ENCODE measurements at regions not wholly inside any gene's neighbourhood (a gene's known extent, or its start where the extent isn't known, plus 50 kb on each side); places are given as distances from the start of the nearest gene placed in this dataset.

- DNase-seq (ENCODE audit: extremely low read depth in 1 of 11, low read depth in 9 of 11, low spot score in 4 of 11), result no peak
Measured at GRCh38 chr5:76030343-76030742, 52.8 kb upstream of the SV2C start.

- DNase-seq (ENCODE audit: extremely low read depth in 1 of 11, low read depth in 9 of 11, low spot score in 4 of 11), result no peak
Measured at GRCh38 chr5:76029739-76030138, 53.4 kb upstream of the SV2C start.

DNA sequence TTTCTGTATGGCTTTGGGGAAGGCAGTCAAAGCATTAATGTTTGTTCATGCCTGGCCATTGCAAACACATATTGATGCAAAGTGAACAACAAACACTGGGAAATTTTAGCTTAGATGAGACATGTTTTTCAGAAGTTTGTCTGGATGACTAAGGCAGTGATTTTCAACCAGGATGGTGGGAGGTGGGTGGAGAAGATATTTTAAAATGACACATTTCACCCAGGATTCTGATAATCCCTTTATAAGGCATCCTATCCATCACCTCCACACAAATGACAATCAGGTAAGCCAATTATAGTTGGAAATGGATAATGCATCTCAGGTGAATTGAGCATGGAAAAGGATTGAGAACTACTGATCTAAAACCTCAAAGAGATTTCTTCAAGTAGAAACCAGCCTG, 57.4 kb upstream of the SV2C start:
- DNase-seq (ENCODE audit: extremely low read depth in 1 of 11, low read depth in 9 of 11, low spot score in 4 of 11), result no peak

GRCh38 chr5:76025069-76025468, 58.1 kb upstream of the SV2C start:
- DNase-seq (ENCODE audit: extremely low read depth in 1 of 11, low read depth in 9 of 11, low spot score in 4 of 11), result no peak

GRCh38 chr5:76022611-76023010, 60.6 kb upstream of the SV2C start:
- DNase-seq (ENCODE audit: extremely low read depth in 1 of 11, low read depth in 9 of 11, low spot score in 4 of 11), result no peak

DNA sequence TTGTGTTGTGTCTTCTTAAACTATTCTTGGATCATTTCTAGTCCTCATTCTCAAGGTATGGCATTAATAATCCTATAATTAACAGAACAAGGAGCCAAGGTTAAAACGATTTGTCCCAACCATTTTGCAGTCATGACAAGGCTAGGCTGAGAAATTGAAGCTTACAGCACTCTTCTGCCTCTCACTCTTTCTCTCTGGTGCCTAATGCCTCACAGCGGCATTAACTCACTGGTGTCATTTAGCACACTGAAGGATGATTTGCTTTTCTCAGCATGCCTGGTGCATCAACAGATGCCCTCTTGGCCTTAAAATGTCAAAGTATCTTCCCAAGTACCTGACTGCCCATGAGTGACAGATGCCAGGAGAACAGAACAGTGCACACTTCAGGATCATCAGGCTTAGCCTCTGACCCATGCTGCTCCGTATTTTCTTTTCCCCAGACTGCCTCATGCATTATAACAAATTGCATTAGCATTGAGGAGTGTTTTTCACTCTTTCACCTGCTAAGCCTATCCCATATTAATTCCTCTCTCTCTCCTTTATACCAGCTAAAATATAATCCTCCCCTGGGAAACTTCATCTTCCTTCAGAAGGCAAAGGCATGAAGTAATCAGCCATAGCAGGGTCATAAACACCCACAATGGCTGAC, 61.1 kb upstream of the SV2C start:
- DNase-seq (ENCODE audit: extremely low read depth in 1 of 11, low read depth in 9 of 11, low spot score in 4 of 11), result no peak

- DNase-seq (ENCODE audit: extremely low read depth in 1 of 11, low read depth in 9 of 11, low spot score in 4 of 11), result no peak
Measured at GRCh38 chr5:76016258-76016657, 66.9 kb upstream of the SV2C start.

- DNase-seq (ENCODE audit: extremely low read depth in 1 of 11, low read depth in 9 of 11, low spot score in 4 of 11), result no peak
Measured at GRCh38 chr5:76014005-76014404, 69.2 kb upstream of the SV2C start.

- no peak for DNase-seq (ENCODE audit: extremely low read depth in 1 of 11, low read depth in 9 of 11, low spot score in 4 of 11)
Measured at GRCh38 chr5:76007904-76008303, 75.3 kb upstream of the SV2C start.

GRCh38 chr5:76000582-76000981, 82.6 kb upstream of the SV2C start:
- no peak for DNase-seq (ENCODE audit: extremely low read depth in 1 of 11, low read depth in 9 of 11, low spot score in 4 of 11)

DNA sequence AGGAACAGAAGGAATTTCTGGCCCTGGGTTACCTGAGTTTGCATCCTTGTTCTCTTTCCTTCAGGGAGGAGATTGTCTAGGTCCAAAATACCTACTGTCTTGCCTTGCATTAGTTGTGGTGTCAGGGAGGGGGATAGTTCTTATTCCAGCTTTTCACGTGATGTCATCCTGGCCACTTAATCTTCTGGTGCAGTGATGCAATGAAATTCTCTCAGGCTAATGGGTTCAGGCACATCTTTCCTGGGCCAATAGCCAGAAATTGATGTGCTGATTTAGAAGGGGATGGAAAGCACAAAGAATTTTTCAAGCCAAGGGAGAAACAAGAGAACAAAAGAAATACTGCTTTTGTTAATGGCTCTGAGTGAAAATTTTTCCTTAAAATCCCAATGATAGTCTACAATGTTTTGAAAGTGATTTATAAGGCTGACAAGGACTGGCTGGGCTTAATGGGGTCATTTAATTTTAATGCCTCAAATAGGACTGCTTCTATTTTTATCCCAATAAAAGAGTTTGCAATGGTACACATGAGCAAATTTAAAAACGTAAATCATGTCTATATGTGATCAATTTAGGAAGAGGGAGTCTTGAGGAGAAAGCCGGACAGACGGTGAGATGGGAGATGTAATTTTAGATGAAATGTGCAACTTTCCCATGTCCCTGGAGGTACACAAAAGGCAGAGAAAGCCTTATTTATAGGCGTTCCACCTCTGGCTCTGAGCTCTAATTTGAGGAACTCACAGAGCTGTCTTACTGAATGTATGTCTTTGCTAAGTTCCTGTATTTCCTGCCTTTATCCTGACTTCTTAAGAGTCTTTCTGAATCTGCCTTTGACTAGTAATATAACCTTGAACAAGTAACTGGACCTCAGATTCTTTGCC, 89.3 kb upstream of the SV2C start:
- no peak for DNase-seq (ENCODE audit: extremely low read depth in 1 of 11, low read depth in 9 of 11, low spot score in 4 of 11)

DNA sequence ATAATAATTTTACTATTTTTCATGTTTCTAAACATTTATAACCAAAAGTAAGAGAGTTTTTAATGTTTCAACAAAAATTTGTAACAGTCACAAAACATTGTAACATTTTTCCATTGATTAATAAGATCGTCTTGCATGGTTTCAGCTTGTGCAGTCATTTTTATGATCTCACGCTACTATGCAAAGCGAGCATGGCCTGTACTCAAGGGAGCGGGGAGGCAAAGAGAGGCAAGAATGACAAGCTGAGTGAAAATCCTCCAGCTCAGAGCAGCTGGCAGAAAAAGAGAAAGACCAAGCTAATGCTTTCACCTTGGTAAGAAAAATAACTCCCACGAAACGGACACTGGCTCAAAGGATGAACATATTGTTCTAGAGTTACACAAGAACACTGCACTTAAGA, 90.0 kb upstream of the SV2C start:
- no peak for DNase-seq (ENCODE audit: extremely low read depth in 1 of 11, low read depth in 9 of 11, low spot score in 4 of 11)

DNA sequence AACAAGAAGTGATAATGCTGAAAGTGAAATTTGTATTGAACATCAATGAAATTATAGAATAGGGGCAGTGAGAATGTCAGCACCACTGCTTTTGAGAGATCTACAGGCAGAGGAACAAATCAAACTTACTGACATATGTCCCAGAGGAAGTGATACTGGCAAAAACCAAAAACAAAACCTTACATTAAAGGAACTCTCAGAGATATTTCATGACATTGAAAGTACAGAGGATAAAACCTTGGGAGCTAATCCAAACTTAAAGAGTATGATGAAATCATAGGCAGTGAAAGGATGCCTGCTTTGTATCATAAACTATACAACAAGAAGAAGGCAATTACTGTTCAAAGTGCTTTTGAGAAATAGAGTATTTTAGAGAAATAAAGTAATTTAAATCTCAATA, 90.4 kb upstream of the SV2C start:
- no peak for DNase-seq (ENCODE audit: extremely low read depth in 1 of 11, low read depth in 9 of 11, low spot score in 4 of 11)

DNA sequence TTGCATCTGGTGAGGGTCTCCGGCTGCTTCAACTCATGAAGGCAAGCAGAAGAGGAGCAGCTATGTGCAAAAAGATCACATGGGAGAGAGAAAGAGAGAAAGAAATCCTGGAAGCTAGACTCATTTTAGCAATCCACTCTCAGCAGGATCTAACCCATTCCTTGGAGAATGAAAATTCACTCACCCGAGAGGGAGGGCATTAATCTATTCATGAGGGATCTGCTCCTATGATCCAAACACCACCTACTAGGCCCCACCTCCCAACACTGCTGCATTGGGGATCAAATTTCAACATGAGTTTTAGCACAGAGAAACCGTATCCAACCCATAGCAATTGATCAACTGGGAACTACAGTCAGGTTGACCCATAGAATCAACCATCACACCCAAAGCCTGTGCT, 98.1 kb upstream of the SV2C start:
- no peak for DNase-seq (ENCODE audit: extremely low read depth in 1 of 11, low read depth in 9 of 11, low spot score in 4 of 11)

DNA sequence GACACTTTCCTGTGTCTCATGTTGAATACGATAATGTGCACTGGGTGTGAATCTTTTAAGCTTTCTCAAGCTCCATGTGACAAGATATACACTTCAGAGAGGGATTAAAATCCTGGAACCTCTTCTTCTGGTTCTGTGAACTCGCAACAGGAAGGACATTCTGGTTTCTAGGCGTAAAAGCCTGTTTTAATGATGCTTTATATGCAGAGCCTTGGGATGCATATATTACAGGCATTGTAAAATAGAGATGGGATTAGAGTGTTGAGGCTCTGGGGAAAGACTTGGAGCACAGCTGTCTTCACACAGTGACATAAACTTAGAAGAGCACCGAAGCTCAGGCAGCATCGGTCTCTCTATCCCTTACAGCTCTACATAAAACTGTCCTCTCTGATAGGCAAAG, 107.7 kb upstream of the SV2C start:
- no peak for DNase-seq (ENCODE audit: extremely low read depth in 1 of 11, low read depth in 9 of 11, low spot score in 4 of 11)

DNA sequence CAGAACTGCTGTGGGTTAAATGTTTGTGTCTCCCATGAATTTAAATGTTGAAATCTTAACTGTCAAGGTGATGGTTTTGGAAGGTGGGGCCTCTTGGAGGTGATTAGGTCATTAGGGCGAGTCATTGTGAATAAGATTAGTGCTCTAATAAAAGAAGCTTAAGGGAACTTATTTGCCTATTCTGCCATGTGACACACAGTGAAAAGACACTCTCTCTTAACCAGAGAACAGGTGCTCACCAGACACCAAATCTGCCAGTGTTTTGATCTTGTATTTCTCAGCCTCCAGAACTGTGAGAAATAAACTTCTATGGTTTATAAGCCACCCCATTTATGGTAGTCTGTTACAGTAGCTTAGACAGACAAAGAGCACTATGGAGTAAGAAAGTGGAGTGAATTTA, 117.9 kb upstream of the SV2C start:
- DNase-seq (ENCODE audit: extremely low read depth in 1 of 11, low read depth in 9 of 11, low spot score in 4 of 11), result no peak

GRCh38 chr5:75964008-75964407, 119.2 kb upstream of the SV2C start:
- DNase-seq (ENCODE audit: extremely low read depth in 1 of 11, low read depth in 9 of 11, low spot score in 4 of 11), result no peak

DNA sequence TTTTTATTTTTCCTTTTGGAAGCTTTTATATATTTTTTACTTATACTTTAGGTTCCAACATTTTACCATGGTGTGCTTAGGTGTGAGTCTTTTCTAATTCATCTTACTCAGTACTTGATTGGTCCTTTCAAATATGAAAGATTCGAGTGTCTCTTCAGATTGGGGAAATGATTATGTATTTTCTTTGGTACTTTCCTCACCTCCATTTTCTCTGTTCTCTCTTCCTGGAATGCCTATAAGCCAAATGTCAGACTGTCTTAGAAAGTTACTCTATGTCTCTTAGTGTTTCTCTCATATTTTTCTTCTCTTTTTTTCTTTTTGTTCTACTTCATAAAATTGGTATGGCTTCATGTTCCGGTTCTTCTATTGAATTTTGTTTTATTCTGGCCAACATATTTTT, 119.6 kb upstream of the SV2C start:
- DNase-seq (ENCODE audit: extremely low read depth in 1 of 11, low read depth in 9 of 11, low spot score in 4 of 11), result no peak

GRCh38 chr5:75961818-75962217, 121.4 kb upstream of the SV2C start:
- DNase-seq (ENCODE audit: extremely low read depth in 1 of 11, low read depth in 9 of 11, low spot score in 4 of 11), result no peak

GRCh38 chr5:75960129-75960528, 123.1 kb upstream of the SV2C start:
- DNase-seq (ENCODE audit: extremely low read depth in 1 of 11, low read depth in 9 of 11, low spot score in 4 of 11), result no peak

DNA sequence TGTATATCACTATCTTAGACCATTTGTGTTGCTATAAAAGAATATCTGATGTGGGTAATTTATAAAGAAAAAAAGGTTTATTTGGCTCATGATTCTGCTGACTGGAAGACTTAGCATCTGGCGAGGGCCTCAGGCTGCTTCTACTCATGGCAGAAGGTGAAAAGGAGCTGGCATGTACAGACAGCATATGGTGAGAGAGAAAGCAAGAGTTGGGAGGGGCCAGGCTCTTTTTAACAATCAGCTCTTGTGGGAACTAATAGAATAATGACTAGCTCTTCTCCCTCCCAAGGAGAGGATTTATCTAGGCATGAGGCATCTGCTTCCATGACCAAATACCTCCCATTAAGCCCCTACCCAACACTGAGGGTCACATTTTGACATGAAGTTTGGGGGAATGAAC, 130.2 kb upstream of the SV2C start:
- DNase-seq (ENCODE audit: extremely low read depth in 1 of 11, low read depth in 9 of 11, low spot score in 4 of 11), result no peak
